Activated T-cell treated with anti-CD3 and anti-CD28 coated beads for 24 hours (primary cell): ENCODE measurements at regions not wholly inside any gene's neighbourhood (a gene's known extent, or its start where the extent isn't known, plus 50 kb on each side); places are given as distances from the start of the nearest gene placed in this dataset.

Experiments used
- DNase-seq: peaks from one replicate; pipeline ENCODE4 v3.0.0-alpha.2; 2020; ENCODE audit warnings: low read depth

DNA sequence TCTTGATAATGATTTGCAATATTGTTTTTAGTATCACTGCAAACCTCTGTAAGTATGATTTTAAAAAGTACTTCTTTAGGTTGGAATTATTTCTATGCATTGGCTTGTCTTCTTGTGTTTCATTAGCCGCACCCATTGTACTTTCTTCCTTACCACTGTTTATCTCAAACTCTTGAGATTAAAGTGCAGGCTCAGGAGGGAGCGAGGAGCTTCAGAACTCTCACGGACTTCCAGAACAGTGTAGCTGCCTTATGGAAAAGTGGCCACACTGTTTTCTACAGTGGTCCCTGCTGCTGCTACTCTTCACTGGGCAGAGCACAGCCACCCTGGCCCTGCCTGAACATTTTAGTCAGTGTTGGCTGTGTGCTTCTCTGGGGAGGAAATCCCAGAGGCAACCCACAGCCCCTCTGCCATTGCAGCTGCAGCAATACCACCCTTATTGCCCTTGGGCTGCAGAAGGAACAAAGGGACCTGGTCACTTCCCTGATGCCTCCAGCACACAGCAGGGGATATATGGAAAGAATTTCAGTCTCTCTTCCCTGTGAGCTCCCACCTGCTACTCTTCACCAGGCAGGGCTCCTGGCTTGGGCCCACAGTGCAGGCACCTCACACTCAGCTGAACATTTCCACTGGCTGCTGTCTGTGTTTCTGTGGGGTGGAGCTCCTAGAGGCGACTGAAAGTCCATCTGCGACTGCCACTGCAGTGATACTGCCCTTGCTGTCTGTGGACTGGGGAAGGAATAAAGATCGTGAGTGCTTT, 91.7 kb upstream of the MAP3K4 start:
- DNase-seq, result no peak

DNA sequence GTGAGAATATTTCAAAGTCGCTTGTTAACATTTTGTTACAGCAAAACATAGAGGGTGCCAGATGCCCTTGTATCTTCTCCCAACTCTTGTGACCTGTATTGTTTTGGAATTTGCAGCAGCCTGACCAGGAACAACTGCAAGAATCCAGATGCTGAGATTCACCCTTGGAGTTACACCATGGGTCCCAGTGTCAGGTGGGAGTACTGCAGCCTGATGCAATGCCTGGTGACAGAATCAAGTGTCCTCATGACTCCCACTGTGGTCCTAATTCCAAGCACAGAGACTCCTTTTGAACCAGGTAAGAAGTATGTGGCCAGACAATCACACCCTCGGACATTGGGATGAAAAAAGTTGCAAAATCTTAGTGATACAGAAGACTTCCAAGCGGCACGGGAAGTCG, 79.6 kb upstream of the MAP3K4 start:
- no peak for DNase-seq

DNA sequence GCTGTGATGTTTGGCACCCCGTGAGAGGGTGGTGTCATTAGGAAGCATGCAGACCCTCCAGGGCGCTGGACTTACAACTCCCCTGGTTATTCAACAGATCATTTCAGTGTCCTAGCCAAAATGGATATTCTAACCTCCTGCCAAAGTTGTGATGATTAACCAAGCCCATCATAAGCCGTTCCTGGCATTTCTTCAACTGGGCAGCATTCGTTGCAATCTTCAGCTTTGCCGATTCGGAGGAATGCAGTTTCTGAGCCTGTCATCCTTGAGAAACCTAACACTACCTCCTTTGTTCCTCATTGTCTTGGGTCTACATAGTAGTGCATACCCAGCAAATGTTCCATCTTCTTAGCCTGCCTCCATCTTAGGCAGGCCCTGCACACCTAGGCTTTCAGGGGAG, 79.2 kb upstream of the MAP3K4 start:
- DNase-seq, result no peak

DNA sequence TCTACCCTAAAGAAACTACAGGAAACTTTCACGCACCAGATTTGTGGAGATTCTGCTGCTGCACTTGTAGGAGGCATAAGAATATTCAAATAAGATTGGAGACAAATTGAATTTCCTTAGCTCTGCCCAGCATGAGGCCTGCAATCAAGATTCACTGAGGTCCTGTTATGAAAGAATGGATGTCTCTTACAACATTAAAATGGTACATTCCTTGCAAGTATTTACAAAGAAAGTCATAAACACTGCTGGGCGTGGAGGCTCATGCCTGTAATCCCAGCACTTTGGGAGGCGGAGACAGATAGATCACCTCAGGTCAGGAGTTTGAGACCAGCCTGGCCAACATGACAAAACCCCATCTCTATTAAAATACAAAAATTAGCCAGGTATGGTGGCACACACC, 74.0 kb upstream of the MAP3K4 start:
- no peak for DNase-seq

DNA sequence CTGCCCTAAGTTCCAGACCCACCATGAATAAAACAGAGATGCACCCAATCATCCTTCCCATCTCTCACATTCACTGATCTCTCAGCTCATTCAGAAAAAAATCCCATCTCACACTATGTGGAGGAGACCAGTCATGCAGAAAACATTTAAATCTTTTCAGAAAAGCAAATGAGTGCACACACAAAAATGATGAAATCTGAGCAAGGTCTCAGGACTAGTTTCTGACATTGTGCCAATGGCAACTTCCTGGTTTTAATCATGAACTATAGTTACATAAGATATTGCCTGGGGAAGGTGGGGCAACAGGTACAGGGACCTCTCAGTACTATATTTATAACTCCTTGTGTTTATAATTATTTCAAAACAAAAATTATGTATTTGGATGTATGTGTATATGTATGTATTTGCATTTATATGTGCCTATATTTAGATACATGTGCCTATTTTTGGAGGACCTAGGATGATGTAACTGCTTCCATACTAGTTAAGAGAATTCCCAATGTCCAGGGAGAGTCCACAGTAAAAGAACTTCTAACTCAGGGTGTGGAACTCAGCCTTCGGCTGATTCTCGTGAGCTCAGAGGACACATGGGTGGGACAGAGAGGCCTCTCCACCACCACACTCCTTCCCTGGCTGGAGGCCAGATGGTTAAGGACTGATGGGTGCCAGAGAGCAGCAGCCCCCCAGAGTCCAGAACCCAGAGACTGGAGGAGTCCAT, 71.7 kb upstream of the MAP3K4 start:
- no peak for DNase-seq

DNA sequence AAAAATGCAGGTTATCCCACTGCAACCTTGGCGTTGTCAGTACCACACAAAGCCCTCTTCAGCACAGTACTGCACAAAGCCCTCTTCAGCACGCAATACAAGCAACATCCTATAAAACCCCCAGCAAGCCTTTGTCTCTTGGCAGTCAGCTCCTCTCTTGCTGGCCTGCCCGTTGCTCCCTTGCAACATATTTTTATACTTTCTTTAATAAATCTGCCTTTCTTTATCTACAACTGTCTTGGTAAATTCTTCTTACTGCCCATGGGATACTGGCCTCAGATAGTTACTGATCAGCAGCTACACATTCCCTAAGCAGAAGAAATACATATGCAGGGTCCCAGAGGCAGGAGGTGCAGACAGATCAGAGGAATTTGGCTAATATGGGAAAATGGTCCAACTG, 70.5 kb upstream of the MAP3K4 start:
- DNase-seq, result no peak

DNA sequence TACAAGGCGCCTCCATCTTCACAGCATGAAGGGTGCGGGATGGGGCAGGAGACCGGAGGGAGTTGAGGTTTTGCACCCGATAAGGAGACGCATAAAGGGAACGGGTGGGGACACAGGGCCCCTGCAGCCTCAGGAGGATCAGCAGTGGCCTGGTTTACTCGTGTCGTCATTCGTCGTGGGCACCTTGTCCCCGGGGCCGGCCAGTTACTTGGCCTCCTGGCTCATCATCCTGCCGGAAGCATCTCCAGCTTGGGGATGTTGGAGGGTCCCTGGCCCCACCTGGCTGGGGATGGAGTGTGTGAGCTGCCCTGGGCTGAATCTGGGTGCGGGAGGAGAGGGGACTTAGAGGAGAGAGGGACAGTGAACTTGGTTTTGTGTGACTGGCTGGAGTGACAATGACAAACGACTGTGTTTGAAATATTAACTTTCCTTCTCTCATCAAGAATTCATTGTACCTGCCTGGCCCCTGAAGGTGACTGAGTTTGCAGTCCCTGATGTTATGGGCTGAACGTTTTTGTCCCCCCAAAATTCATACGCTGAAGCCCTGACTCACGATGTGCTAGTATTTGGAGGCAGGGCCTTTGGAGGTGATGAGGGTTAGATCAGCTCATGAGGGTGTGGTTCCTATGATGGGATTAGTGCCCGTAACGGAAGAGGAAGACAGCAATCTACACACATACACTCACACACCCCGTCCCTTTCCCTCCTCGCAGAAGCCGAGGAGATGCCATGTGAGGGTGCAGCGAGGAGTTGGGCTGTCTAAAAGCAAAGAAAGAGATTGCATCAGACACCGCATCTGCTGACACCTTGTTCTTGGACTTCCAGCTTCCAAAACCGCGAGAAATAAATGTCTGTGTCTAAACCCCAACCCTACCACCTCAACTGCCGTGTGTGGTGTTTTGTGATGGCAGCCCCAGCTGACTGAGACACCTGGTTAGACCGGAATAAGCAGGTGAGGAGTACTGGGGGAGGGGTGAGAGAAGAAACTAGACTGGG, 65.0 kb upstream of the MAP3K4 start:
- DNase-seq, result no peak

DNA sequence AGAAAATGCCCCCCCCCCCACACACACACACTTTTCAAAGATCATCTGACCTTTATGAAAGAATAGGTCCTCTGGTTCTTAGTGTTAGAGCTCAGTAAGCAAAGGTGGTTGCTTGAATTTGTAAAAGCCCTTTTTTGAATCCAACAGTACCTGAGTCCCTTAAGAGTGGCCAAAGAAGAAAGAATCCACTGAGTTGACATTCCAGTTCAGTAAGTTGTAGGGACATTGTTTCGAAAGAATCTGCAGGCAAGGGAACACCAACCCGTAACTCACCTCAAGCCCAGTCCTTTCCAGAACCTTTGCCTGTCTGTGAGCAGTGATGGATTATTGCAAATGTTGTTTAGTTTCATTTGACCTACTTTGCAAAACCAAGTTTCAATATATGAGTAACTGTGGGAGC, 64.2 kb upstream of the MAP3K4 start:
- no peak for DNase-seq

DNA sequence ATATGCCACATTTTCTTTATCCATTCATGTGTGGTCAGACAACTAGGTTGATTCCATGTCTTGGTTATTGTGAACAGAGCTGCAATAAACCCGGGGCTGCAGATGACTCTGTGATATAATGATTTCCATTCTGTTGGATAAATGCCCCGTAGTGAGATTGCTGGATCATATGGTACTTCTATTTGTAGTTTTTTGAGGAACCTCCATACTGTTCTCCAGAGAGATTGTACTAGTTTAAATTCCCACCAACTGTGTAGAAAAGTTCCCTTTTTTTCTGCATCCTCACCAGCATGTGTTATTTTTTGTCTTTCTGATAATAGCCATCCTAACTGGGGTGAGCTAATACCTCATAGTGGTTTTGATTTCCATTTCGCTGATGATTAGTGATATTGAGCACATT, 62.2 kb upstream of the MAP3K4 start:
- DNase-seq, result no peak

- no peak for DNase-seq
These were observed 61.7 kb upstream of the MAP3K4 start for GRCh38 chr6:160929831-160930230.

DNA sequence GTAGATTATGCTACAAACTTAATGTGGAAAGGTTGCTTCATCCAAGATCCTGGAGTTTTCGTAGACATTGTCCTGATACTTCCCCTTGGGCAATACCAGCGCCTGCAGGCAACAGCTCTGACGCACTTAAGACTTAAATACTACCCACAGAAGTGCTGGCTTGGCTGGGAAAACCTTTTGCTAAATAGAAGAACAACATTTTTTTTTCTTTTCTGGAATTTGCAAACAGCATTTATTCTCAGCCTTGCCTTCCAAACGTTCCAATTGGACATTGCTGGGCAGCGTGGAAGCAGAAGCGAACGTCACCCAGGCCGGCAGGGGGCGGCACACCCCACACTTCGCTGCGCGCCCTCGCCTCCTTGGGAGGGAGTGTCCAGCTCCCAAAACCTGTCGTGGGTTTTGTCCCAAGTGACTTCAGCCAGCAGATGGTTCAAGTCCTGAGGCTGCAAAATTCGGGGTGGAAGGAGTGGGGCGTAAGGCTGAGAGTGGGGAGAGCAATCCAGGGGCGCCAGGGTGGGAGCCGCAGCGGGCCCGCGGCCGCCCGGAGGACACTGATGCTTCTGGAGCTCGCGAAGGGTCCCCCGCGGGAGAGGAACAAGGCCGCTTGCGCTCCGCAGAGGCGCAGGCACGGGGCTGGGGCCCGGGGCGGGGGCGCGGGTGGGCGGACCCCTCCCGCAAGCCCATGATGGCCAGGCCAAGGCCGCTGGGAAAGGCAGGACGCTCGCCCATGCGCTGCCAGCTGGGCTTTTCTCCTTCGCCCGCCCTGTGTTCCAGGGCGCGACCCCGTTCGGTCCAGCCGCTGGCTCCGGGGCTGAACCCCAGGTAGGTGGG, 60.8 kb upstream of the MAP3K4 start:
- peak; percentile 49 for DNase-seq

- no peak for DNase-seq
These were observed 59.9 kb upstream of the MAP3K4 start for GRCh38 chr6:160931378-160932310.

DNA sequence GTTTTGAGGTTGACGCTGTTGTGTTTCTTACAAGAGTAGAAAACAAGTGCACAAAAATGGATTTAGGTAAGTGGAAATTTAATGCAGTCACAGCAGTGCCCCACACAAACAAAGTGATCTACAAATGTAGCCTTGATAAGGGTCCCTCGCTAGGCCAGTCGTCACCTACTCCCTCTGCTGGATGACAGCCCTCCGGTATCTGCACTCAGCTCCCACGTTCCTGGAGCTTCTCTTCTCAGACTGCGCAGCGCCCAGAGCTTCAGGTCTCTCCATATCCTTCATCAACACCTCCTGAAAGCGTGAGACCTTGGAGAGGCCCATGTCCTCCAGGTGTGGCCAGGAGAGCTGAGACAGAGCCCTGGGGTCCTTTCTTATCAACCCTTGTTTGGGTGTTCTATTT, 58.3 kb upstream of the MAP3K4 start:
- no peak for DNase-seq

GRCh38 chr6:160934157-160934556, 57.4 kb upstream of the MAP3K4 start:
- DNase-seq, result no peak

GRCh38 chr6:160940197-160940596, 51.4 kb upstream of the MAP3K4 start:
- DNase-seq, result no peak
